ENCODE measurements at regions not wholly inside any gene's neighbourhood (a gene's known extent, or its start where the extent isn't known, plus 50 kb on each side); places are given as distances from the start of the nearest gene placed in this dataset.

DNA sequence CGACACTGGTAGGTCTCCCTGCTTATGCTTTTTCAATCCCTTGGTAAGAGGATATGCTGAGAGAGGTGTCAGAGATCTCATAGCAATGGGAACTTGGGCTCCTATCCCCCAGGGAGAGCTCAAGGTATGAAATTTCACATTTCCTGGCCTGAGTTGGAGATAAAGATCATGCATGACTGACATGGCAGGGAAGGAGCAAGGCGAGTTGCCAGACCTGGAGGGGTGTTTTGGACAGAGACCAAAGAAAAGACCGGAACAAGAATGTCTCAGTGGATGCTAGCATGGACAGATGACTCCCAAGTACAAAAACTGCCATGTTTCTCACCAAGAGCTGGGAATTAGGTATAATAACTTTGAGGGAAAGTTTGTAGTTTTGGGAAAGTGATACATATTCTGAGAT lies 334.1 kb upstream of the B3GALT2 start:
- TF ChIP-seq, protein P1, sequence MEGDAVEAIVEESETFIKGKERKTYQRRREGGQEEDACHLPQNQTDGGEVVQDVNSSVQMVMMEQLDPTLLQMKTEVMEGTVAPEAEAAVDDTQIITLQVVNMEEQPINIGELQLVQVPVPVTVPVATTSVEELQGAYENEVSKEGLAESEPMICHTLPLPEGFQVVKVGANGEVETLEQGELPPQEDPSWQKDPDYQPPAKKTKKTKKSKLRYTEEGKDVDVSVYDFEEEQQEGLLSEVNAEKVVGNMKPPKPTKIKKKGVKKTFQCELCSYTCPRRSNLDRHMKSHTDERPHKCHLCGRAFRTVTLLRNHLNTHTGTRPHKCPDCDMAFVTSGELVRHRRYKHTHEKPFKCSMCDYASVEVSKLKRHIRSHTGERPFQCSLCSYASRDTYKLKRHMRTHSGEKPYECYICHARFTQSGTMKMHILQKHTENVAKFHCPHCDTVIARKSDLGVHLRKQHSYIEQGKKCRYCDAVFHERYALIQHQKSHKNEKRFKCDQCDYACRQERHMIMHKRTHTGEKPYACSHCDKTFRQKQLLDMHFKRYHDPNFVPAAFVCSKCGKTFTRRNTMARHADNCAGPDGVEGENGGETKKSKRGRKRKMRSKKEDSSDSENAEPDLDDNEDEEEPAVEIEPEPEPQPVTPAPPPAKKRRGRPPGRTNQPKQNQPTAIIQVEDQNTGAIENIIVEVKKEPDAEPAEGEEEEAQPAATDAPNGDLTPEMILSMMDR (IDR thresholded peaks at IDR 0.05; ENCODE audit: insufficient read depth, low read depth, low read length, missing control alignments): no peak
- DNase-seq (ENCODE audit: low read depth): no peak
- H3K4me3 ChIP-seq (ENCODE audit: low read depth, low read length): no peak overlapping the region

DNA sequence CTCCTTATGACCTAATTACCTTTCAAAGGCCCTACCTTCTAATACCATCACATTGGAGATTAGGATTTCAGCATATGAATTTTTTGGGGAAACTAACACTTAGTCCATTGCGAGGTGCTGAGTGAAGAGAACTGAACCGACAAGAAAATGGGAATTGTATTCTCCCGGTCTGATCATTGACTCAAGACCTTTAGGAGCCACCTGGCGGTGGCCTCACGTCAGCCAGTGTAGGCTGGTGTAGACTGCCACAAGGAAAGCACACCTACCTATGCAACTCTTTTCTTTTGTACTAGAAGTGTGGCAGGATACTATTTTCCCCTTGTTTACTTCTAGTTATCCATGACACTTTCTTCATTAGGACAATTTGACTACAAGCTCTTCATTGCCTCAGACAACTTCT lies 333.5 kb upstream of the B3GALT2 start:
- DNase-seq (ENCODE audit: low read depth): no peak
- TF ChIP-seq, protein P1 (IDR thresholded peaks at IDR 0.05; ENCODE audit: insufficient read depth, low read depth, low read length, missing control alignments): no peak
- no peak overlapping the region for H3K4me3 ChIP-seq (ENCODE audit: low read depth, low read length)

DNA sequence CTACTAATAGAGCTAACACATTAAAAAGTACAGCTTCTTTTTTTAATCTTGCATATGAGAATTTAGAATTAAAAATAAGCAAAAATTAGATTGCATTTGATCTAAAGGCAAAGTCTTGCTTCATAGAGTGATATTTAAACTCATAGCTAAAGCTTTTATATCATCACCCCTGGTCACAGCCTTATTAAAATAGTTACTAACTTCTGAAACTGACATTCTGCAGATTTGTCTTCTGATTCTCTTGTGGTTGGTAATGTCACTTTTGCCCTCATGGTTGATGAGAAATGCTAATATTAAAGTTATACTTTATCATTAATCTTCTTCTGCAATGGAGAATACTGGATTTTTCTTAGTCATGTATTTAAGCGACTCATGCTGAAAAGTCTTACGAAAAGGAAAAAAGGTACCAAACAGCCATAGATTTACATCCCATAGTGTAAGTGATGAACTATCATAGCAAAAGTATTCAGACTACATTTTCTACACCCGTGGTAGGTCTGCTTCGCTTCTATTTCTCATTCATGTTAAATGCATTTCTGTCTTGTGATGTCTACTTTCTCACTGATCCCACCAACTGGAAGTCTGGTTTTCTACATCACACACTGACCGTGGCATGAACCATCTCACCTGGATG lies 330.5 kb upstream of the B3GALT2 start:
- H3K4me3 ChIP-seq (ENCODE audit: low read depth, low read length): no peak overlapping the region
- DNase-seq (ENCODE audit: low read depth): no peak
- TF ChIP-seq, protein P1 (IDR thresholded peaks at IDR 0.05; ENCODE audit: insufficient read depth, low read depth, low read length, missing control alignments): no peak

DNA sequence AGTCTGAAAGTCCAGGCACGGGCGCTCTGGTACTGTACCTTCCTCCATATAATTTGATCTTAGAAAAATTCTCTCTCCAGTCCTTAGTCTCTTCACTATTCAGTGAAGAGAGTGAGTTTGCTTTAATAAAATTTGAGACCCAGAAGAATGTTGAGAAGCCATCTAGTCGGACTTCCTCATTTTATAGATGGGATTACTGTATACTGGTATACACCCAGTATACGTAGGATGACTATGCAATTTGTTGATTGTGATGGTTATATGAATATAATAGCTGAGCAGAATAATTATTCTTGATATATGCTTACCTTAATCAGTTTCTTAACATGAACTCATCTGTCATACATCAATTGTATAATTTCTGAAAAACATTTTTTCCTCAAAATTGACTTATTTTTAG lies 328.0 kb upstream of the B3GALT2 start:
- TF ChIP-seq, protein P1 (IDR thresholded peaks at IDR 0.05; ENCODE audit: insufficient read depth, low read depth, low read length, missing control alignments): no peak
- no peak for DNase-seq (ENCODE audit: low read depth)

DNA sequence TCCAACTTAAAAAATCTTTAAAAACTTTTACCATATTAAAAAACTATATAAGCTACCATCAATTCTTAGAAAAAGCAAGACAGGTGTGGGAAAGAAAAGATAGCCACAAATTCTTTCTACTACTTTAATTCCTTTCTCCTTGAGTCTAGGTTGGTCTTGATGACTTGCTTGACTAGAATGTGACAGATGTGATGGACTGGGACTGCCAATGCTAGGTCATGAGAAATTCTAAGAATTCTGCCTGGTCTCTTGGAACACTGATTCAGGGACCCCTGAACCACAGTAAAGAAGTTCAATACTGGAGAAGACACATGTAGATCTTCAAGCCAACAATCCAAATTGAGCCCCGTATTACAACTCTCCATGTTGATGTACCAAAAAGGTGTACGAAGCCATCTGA lies 326.6 kb upstream of the B3GALT2 start:
- no peak overlapping the region for H3K4me3 ChIP-seq (ENCODE audit: low read depth, low read length)
- DNase-seq (ENCODE audit: low read depth): no peak
- TF ChIP-seq, protein P1 (IDR thresholded peaks at IDR 0.05; ENCODE audit: insufficient read depth, low read depth, low read length, missing control alignments): no peak

More for the DNA sequence above, 328.0 kb upstream of the B3GALT2 start:
- no peak overlapping the region for H3K4me3 ChIP-seq (ENCODE audit: low read depth, low read length)

DNA sequence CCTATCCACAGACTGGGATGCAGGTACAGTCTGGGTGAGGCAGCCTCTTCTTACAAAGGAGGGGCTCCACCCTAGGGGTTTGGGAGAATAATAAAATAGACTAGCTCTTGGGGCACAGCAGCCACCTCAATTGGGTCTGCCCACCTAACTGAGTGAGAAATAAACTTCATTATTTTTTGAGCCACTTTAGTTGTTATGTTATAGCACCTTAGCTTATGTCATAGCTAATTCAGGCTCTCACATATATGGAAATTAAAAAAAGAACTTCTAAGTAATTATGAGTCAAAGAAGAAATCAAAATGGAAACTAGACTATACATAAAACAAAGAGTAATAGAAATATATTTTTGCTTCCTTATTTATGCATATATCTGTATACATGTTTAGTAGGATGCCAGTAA lies 318.5 kb upstream of the B3GALT2 start:
- no peak for DNase-seq (ENCODE audit: low read depth)
- no peak overlapping the region for H3K4me3 ChIP-seq (ENCODE audit: low read depth, low read length)
- TF ChIP-seq, protein P1 (IDR thresholded peaks at IDR 0.05; ENCODE audit: insufficient read depth, low read depth, low read length, missing control alignments): no peak

DNA sequence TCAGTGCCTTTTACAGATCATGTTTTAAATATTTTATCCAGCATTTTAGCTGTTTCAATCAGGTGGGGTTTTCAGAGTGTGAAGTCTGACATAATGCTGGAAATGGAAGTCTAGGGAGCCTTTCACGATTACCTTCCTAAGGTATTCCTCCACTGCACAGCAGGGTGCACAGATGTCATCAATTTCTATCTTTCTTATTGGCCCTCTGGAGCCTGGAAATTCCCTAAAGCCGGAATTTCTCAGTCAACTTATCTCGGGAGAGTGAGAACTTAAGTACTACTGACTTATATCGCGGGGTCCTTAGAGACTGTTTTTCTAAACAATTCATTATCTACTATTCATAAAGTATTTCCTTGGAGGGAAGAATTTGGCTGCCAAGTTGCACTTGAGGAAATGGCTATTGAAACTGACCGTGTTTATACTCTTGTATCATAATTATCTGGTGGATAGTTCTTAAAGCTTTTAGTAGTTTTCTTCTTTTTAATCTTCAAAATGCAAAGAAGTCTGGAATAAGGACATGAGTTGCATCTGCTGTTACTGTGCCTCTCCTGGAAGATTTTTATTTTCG lies 311.8 kb upstream of the B3GALT2 start:
- TF ChIP-seq, protein P1 (IDR thresholded peaks at IDR 0.05; ENCODE audit: insufficient read depth, low read depth, low read length, missing control alignments): no peak
- H3K4me3 ChIP-seq (ENCODE audit: low read depth, low read length): no peak overlapping the region
- DNase-seq (ENCODE audit: low read depth): no peak
